H9 (cell line): ENCODE measurements at regions not wholly inside any gene's neighbourhood (a gene's known extent, or its start where the extent isn't known, plus 50 kb on each side); places are given as distances from the start of the nearest gene placed in this dataset.
A peak's percentile ranks its signal among the peaks of the same experiment; 100 is the strongest.

Source experiments
- DNase-seq: peaks from one replicate; pipeline ENCODE4 v3.0.0-alpha.2; 2017
- H2AFZ ChIP-seq: one replicate; pipeline ENCODE4 v1.6.1; 2013; ENCODE audit warnings: mild to moderate bottlenecking, low read length, control low read depth, moderate library complexity
- H2AK5ac ChIP-seq: 2 replicates; pipeline ENCODE4 v1.6.1; 2013; ENCODE audit warnings: low read length, control low read depth, mixed read lengths; ENCODE audit not compliant: insufficient read length
- H2BK120ac ChIP-seq: one replicate; pipeline ENCODE4 v1.6.1; 2013; ENCODE audit warnings: low read depth, mild to moderate bottlenecking, low read length, control low read depth, inconsistent platforms; ENCODE audit not compliant: poor library complexity, severe bottlenecking
- H2BK12ac ChIP-seq: 2 replicates; pipeline ENCODE4 v1.6.1; 2013; ENCODE audit warnings: low read length, control low read depth, mixed read lengths, low read depth; ENCODE audit not compliant: insufficient read length
- H2BK15ac ChIP-seq: 2 replicates; pipeline ENCODE4 v1.6.1; 2013; ENCODE audit warnings: low read depth, low read length, control low read depth
- H2BK20ac ChIP-seq: one replicate; pipeline ENCODE4 v1.6.1; 2013; ENCODE audit warnings: low read depth, mild to moderate bottlenecking, low read length, control low read depth, inconsistent platforms; ENCODE audit not compliant: poor library complexity, severe bottlenecking
- H2BK5ac ChIP-seq: 2 replicates; pipeline ENCODE4 v1.6.1; 2013; ENCODE audit warnings: low read length, control low read depth, mixed read lengths; ENCODE audit not compliant: insufficient read length
- H3K14ac ChIP-seq: 2 replicates; pipeline ENCODE4 v1.6.1; 2013; ENCODE audit warnings: low read length, control low read depth; ENCODE audit not compliant: insufficient read depth
- H3K18ac ChIP-seq: 2 replicates; pipeline ENCODE4 v1.6.1; 2013; ENCODE audit warnings: low read depth, mild to moderate bottlenecking, mixed read lengths, low read length, control low read depth; ENCODE audit not compliant: insufficient read length
- H3K23ac ChIP-seq: 2 replicates; pipeline ENCODE4 v1.6.1; 2013; ENCODE audit warnings: low read length, control low read depth, mixed read lengths, low read depth; ENCODE audit not compliant: insufficient read length
- H3K23me2 ChIP-seq: 2 replicates; pipeline ENCODE4 v1.6.1; 2013; ENCODE audit warnings: low read depth, mild to moderate bottlenecking, mixed read lengths, low read length, control low read depth; ENCODE audit not compliant: insufficient read length, poor library complexity, severe bottlenecking
- H3K27ac ChIP-seq: 2 replicates; pipeline ENCODE4 v1.5.1; 2013; ENCODE audit warnings: low read length, control low read depth, mixed read lengths, low read depth; ENCODE audit not compliant: insufficient read length
- H3K27me3 ChIP-seq: 2 replicates; pipeline ENCODE4 v1.6.1; 2013; ENCODE audit warnings: low read length, control low read depth, inconsistent platforms; ENCODE audit not compliant: insufficient read depth
- H3K4ac ChIP-seq: 2 replicates; pipeline ENCODE4 v1.6.1; 2013; ENCODE audit warnings: low read depth, mild to moderate bottlenecking, control low read depth, inconsistent platforms, low read length, moderate library complexity
- H3K4me1 ChIP-seq: 2 replicates; pipeline ENCODE4 v1.6.1; 2013; ENCODE audit warnings: low read length, control low read depth, inconsistent platforms; ENCODE audit not compliant: insufficient read depth
- H3K4me2 ChIP-seq: 2 replicates; pipeline ENCODE4 v1.6.1; 2013; ENCODE audit warnings: low read length, control low read depth, mixed read lengths; ENCODE audit not compliant: insufficient read length, insufficient read depth
- H3K56ac ChIP-seq: 2 replicates; pipeline ENCODE4 v1.6.1; 2013; ENCODE audit warnings: low read depth, mild to moderate bottlenecking, mixed read lengths, low read length, control low read depth; ENCODE audit not compliant: insufficient read length
- H3K79me1 ChIP-seq: 2 replicates; pipeline ENCODE4 v1.6.1; 2013; ENCODE audit warnings: low read depth, mild to moderate bottlenecking, moderate library complexity, low read length, control low read depth, inconsistent platforms; ENCODE audit not compliant: insufficient read depth, poor library complexity, severe bottlenecking
- H3K79me2 ChIP-seq: 2 replicates; pipeline ENCODE4 v1.6.1; 2013; ENCODE audit warnings: low read length, control low read depth, inconsistent platforms; ENCODE audit not compliant: insufficient read depth
- H3K9ac ChIP-seq: 2 replicates; pipeline ENCODE4 v1.6.1; 2013; ENCODE audit warnings: low read length, control low read depth, mixed read lengths; ENCODE audit not compliant: insufficient read length; ENCODE audit errors: extremely low read depth
- H3K9me3 ChIP-seq: one replicate; pipeline ENCODE4 v1.6.1; 2013; ENCODE audit warnings: low read depth, low read length, inconsistent platforms; ENCODE audit not compliant: control insufficient read depth
- H3T11ph ChIP-seq: one replicate; pipeline ENCODE4 v1.6.1; 2013; ENCODE audit warnings: mild to moderate bottlenecking, low read length, control low read depth, inconsistent platforms
- H4K20me1 ChIP-seq: one replicate; pipeline ENCODE4 v1.6.1; 2013; ENCODE audit not compliant: control insufficient read depth, insufficient read length, insufficient read depth
- H4K5ac ChIP-seq: 2 replicates; pipeline ENCODE4 v1.6.1; 2013; ENCODE audit warnings: low read depth, mild to moderate bottlenecking, mixed read lengths, low read length, control low read depth; ENCODE audit not compliant: insufficient read length
- H4K8ac ChIP-seq: replicated peaks from 2 replicates; pipeline ENCODE4 v1.6.1; 2013; ENCODE audit warnings: low read length, control low read depth, mixed read lengths, low read depth; ENCODE audit not compliant: insufficient read length
- H4K91ac ChIP-seq: 2 replicates; pipeline ENCODE4 v1.6.1; 2013; ENCODE audit warnings: low read depth, mild to moderate bottlenecking, moderate library complexity, mixed read lengths, low read length, control low read depth; ENCODE audit not compliant: insufficient read length
- H3K27ac Mint-ChIP-seq, 3 experiments: 2 replicates in 2 of 3; 3 replicates in 1 of 3; pipeline ENCODE4 v1.8.0; 2020 to 2021; ENCODE audit warnings: mixed read lengths in 3 of 3, mild to moderate bottlenecking in 1 of 3, moderate library complexity in 1 of 3
- H3K27me3 Mint-ChIP-seq: 2 replicates; pipeline ENCODE4 v1.8.0; 2021; ENCODE audit warnings: low read depth, mild to moderate bottlenecking, moderate library complexity, mixed read lengths
- H3K36me3 Mint-ChIP-seq, 3 experiments: 2 replicates in 2 of 3; 3 replicates in 1 of 3; pipeline ENCODE4 v1.8.0; 2020 to 2021; ENCODE audit warnings: low read depth in 3 of 3, mixed read lengths in 3 of 3; ENCODE audit not compliant: insufficient read depth in 1 of 3
- H3K4me1 Mint-ChIP-seq, 2 experiments: 2 replicates each; pipeline ENCODE4 v1.8.0; 2020; ENCODE audit warnings: mixed read lengths in 2 of 2
- H3K4me3 Mint-ChIP-seq, 2 experiments: 2 replicates in 1 of 2; 3 replicates in 1 of 2; pipeline ENCODE4 v1.8.0; 2020 to 2021; ENCODE audit warnings: mild to moderate bottlenecking in 2 of 2, mixed read lengths in 2 of 2, moderate library complexity in 1 of 2
- H3K9me3 Mint-ChIP-seq, 2 experiments: 2 replicates in 1 of 2; 3 replicates in 1 of 2; pipeline ENCODE4 v1.8.0; 2020; ENCODE audit warnings: mild to moderate bottlenecking in 2 of 2, mixed read lengths in 2 of 2, moderate library complexity in 1 of 2
- CTCF ChIP-seq: fragments of 200-600 bp; sonication (generic); conservative IDR thresholded peaks from 3 replicates; pipeline ENCODE4 v1.8.0; 2021; ENCODE audit warnings: antibody characterized with exemption, mild to moderate bottlenecking
- whole genome bisulfite sequencing: extraction: QIAGEN DNeasy Blood & Tissue Kit; methylation state at CpG from one replicate; pipeline ENCODE4 v1.1.7; 2013; ENCODE audit warnings: missing lambda C conversion rate, low lambda C conversion rate, mixed read lengths; ENCODE audit not compliant: insufficient read length; ENCODE audit errors: extremely low coverage; 5-methylcytosine and 5-hydroxymethylcytosine counted together

DNA sequence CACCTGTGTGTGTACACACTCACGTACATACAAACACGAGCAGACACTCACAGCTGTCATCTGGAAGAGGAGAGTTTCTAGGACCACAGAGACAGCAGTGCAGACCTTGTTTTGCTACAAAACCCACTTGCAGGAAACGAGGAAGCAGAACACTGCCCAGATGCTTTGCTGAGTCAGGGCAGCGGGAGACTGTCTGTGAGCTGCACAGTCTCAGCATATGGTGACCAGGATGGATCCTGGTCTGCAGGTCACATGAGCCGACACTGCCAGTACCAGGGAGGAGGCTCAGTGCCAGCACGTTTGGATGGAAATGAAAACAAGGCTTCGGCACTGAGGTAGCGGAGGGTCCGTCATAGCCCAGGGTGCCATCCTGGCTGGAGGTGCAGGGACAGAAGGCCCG, 117.6 kb upstream of the DPP6 start:
- Histone ChIP-seq H2BK120ac (no peak overlapping the region), H4K91ac (no peak overlapping the region), H2BK5ac (no peak overlapping the region), H3K4me2 (no peak overlapping the region), H3K9ac (no peak overlapping the region), H2BK12ac (no peak overlapping the region), H3K23ac (no peak overlapping the region), H3K9me3 (peaks cover 6% of the 10 kb centered on the region), H2BK20ac (no peak overlapping the region), H3K79me2 (no peaks in the 10 kb centered on the region), H3K23me2 (no peaks in the 10 kb centered on the region), H3K27me3 (no peaks in the 10 kb centered on the region), H4K8ac (no peak overlapping the region), H3K56ac (no peak overlapping the region), H3K4me1 (0 out of 2 replicates have a peak, but pooled peaks cover 2% of the 10 kb centered on the region), H2AK5ac (no peak overlapping the region), H3T11ph (no peak overlapping the region), H3K27ac (no peak overlapping the region), H3K14ac (no peak overlapping the region), H4K5ac (no peak overlapping the region), H3K18ac (no peak overlapping the region), H3K4ac (no peak overlapping the region), H2BK15ac (no peak overlapping the region), H4K20me1 (no peaks in the 10 kb centered on the region), H3K79me1 (no peaks in the 10 kb centered on the region), H2AFZ (no peak overlapping the region)
- Mint-ChIP-seq H3K27me3 (peaks cover 2% of the 10 kb centered on the region), H3K27ac (no peak overlapping the region), H3K4me3 (peak overlapping the region in 1 of 2 experiments; percentile 53; a peak in 1 of 5 replicates), H3K9me3 (peaks cover 72 to 90% of the 10 kb centered on the region in 2 experiments), H3K36me3 (peaks cover 5 to 36% (median 5%) of the 10 kb centered on the region in 3 experiments; a peak in 4 of 7 replicates), H3K4me1 (0 out of 4 replicates have a peak, but pooled peaks cover 0 to 2% of the 10 kb centered on the region in 2 experiments)
- TF ChIP-seq CTCF: no peak
- no CpG with 5 or more reads among the region's 10 CpGs for WGBS
- DNase-seq: no peak
